PFSK-1 (cell line): ENCODE measurements at regions not wholly inside any gene's neighbourhood (a gene's known extent, or its start where the extent isn't known, plus 50 kb on each side); places are given as distances from the start of the nearest gene placed in this dataset.

Experiments
- FOXP2 ChIP-seq: optimal IDR thresholded peaks from 2 replicates; pipeline ENCODE3; 2011; ENCODE audit warnings: borderline replicate concordance, control low read depth, inconsistent platforms; ENCODE audit not compliant: insufficient read depth; ENCODE audit errors: extremely low read length, extremely low read depth
- POLR2AphosphoS5 ChIP-seq: IDR thresholded peaks from 2 replicates; pipeline ENCODE4 v1.6.1; 2012; ENCODE audit warnings: low read depth, mild to moderate bottlenecking, control low read depth, low read length, moderate library complexity
- SIN3A ChIP-seq: IDR thresholded peaks from 2 replicates; pipeline ENCODE4 v1.6.1; 2012; ENCODE audit warnings: mild to moderate bottlenecking, low read length, moderate library complexity, borderline replicate concordance; ENCODE audit not compliant: insufficient read depth
- TAF1 ChIP-seq: IDR thresholded peaks from 2 replicates; pipeline ENCODE4 v1.6.1; 2012; ENCODE audit warnings: low read length, control low read depth, borderline replicate concordance; ENCODE audit not compliant: insufficient read depth
- TF ChIP-seq, protein P1 (sequence below), 2 experiments: IDR thresholded peaks; 2 replicates each; pipeline versions ENCODE4 v1.6.1 to v1.8.0; 2011 to 2012; ENCODE audit warnings: low read depth in 2 of 2, low read length in 2 of 2, control low read depth in 1 of 2, inconsistent platforms in 1 of 2, mild to moderate bottlenecking in 1 of 2, moderate library complexity in 1 of 2; ENCODE audit not compliant: insufficient read depth in 1 of 2

DNA sequence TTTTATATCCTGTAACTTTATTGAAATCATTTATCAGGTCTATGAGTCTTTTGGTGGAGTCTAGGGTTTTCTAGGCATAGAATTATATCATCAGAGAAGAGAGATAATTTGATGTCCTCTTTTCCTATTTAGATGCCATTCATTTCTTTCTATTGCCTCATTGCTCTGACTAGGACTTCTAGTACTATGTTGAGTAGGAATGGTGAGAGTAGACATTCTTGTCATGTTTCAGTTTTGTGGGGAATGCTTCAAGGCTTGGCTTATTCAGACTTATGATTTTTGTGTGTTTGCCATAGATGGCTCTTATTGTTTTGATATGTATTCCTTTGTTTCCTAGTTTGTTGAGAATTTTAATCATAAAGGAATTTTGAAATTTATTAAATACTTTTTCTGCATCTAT, 1078.3 kb downstream of the FAM181B start:
- TF ChIP-seq POLR2AphosphoS5 (no peak), TAF1 (no peak), FOXP2 (no peak), SIN3A (no peak)
- TF ChIP-seq, protein P1, sequence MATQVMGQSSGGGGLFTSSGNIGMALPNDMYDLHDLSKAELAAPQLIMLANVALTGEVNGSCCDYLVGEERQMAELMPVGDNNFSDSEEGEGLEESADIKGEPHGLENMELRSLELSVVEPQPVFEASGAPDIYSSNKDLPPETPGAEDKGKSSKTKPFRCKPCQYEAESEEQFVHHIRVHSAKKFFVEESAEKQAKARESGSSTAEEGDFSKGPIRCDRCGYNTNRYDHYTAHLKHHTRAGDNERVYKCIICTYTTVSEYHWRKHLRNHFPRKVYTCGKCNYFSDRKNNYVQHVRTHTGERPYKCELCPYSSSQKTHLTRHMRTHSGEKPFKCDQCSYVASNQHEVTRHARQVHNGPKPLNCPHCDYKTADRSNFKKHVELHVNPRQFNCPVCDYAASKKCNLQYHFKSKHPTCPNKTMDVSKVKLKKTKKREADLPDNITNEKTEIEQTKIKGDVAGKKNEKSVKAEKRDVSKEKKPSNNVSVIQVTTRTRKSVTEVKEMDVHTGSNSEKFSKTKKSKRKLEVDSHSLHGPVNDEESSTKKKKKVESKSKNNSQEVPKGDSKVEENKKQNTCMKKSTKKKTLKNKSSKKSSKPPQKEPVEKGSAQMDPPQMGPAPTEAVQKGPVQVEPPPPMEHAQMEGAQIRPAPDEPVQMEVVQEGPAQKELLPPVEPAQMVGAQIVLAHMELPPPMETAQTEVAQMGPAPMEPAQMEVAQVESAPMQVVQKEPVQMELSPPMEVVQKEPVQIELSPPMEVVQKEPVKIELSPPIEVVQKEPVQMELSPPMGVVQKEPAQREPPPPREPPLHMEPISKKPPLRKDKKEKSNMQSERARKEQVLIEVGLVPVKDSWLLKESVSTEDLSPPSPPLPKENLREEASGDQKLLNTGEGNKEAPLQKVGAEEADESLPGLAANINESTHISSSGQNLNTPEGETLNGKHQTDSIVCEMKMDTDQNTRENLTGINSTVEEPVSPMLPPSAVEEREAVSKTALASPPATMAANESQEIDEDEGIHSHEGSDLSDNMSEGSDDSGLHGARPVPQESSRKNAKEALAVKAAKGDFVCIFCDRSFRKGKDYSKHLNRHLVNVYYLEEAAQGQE (IDR thresholded peaks at IDR 0.05; ENCODE audit: insufficient read depth in 1 of 2, low read depth in 2 of 2, low read length in 2 of 2) = no peak
